HG02970 (cell line): ENCODE measurements at regions not wholly inside any gene's neighbourhood (a gene's known extent, or its start where the extent isn't known, plus 50 kb on each side); places are given as distances from the start of the nearest gene placed in this dataset.
"Not testable (repeated sequence)": the region's sequence is repeated elsewhere in the genome, so short reads cannot be mapped to it uniquely, and the experiment has no call there.

Experiments
- ATAC-seq: cut with Tn5 transposase; IDR thresholded peaks from one replicate; pipeline ENCODE4 v1.9.1; 2021; ENCODE audit warnings: mild to moderate bottlenecking, moderate library complexity, moderate number of reproducible peaks; ENCODE audit not compliant: unreplicated experiment, low FRiP score

DNA sequence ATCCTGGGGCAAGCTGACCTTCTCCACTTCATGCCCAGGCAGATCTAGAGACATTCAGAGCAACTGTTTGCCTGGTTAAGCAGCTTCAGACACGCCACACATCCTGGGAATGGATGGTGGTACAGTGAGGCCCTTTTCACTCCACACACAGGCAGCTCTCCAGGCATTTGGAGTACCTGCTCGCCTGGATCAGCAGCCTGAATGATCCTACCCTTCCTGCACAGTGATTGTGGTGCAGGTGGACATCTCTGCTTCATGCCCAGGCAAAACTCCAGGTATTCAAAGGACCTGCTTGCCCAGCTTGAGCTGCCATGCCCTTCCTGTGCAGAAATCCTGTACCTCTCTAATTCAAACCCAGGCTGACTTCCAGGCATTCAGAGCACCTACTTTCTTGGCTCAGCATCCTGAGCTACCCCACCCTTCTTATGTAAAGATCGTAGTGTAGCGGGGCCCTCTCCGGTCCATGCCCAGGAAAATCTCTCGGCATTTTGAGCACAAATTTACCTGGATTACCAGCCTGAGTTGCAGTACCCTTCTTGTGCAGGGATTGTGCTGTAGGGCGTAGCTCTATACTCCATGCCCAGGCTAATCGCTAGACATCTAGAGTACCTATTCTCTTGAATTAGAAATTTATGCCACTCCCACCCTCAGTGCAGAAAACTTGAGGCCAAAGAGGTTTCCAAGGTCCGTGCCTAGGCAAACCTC lies 972.8 kb downstream of the ANKRD7 start:
- ATAC-seq = no peak

DNA sequence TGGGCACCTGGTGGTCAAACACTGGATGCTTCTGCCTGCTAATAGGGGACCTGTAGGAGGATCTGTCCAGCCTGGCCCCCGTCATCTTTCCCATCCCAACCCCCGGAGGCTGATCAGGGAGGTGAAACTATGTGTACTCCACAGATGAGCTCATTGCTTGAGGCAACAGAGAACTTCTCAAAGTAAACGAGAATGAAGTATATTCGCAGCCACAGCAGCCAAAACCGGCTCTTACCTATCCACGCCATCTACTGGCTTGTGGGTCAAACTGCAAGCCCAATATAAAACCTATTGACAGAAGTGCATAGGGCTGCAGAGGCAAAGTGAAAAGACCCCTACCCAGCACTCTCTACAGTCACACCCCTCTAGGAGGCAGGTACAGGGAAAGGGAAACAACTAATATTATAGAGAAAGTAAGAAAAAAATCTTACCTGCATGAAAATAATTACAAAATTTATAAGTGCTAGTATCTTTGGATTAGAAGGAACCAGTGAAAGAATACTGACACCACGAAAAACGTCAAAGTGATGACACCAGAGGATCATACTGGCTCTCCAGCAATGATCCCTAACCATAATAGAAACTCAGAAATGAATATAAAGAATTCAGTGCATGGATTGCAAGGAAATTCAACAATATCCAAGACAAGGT lies 973.5 kb downstream of the ANKRD7 start:
- peak; percentile 96 for ATAC-seq

DNA sequence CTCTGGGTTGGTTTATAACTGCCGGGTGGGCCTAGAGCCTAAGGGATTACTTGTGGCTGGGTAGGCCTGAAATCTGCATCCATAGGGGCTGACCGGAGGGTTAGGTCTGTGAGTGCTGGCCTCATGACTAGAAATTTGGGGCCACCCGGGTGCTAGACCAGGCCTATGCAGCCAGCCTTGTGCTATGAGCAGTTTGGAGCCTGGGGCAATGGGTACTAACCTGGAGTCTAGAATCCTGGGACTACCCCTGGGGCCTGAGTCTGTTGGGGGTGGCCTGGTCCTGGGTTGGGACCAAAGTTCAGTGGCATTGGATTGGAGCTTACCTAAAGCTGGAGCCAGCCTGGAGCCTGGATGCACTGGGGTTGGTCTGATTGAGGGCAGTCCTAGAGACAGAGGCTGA lies 995.2 kb downstream of the ANKRD7 start:
- ATAC-seq = no peak

- no peak for ATAC-seq
Observed at GRCh38 chr7:119223930-119224329, 999.4 kb downstream of the ANKRD7 start.

GRCh38 chr7:119228482-119228881 lies 1004.0 kb downstream of the ANKRD7 start:
- no peak for ATAC-seq

DNA sequence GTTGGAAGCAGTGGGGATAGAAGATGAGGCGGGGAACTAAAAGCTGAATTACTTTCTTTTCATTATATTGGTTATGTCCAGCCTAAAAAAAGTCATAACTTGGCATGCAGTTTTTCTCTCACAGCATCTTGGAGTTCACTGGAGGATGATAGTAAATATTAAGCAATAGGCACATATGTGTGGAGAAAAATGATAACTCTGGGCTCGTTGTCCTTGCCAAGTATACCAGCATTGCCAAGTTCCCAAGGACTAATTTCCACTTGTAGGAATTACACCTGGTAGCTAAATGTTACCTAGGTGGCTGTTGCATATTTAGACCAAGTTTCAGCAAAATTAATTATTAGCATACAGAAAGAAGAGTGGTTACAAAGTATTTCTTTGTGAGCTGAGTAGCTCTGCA lies 1007.6 kb downstream of the ANKRD7 start:
- ATAC-seq = no peak

DNA sequence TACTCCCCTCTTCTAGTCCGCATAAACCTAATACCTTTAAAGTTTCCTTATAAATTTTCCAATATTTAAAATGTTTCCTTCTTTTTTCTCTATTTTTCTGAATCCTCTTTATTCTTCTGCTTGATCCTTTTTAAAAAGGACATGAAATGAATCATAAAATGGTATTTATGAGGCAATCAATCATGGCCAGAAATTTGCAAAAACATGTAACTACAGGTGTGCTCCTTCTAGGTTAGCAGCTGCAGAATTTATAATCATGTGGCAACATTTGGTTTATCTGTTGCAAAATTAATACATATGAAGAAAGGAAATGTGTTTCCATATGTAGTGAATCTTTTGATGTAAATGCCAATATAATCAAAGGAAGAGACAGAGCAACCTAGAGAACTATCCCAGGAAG lies 1008.5 kb downstream of the ANKRD7 start:
- ATAC-seq = no peak

GRCh38 chr7:119252962-119253361 lies 1020.0 kb upstream of the KCND2 start:
- ATAC-seq = no peak

DNA sequence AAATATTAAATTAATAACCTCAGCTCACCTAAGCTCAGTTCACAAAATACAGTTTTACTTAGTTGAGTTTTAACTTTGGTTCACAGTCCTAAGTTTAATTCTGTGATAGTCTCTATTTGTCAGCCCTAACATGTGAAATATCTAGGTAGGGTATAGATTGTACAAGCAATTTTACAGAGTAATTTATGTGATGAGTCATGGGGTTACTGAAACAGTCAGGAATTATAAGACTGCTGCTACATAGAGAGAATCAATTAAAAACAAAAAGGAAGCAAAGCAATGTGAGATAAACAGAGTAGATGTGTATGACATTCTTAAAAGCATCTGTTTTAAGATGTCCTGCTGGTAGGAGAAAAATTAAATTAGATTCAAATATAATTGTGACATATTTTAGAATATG lies 1018.2 kb upstream of the KCND2 start:
- ATAC-seq = no peak

DNA sequence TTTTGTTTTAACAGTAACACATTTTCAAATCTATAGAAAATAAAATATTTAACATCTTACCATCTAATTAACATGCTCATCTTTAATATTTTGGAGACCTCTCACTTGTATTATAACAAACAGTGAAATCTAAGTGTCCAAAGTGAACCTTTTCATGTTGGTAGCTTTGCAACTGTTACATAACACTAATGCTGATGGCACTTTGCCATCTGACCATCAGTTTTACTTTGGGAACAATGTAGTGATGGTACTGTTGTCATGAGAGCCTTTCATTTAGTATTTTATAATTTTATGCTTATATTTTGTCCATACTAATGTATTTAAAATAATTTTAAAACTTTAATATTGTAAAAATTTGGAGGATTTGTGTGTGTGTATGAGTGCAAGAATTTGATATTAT lies 1017.0 kb upstream of the KCND2 start:
- ATAC-seq = no peak

DNA sequence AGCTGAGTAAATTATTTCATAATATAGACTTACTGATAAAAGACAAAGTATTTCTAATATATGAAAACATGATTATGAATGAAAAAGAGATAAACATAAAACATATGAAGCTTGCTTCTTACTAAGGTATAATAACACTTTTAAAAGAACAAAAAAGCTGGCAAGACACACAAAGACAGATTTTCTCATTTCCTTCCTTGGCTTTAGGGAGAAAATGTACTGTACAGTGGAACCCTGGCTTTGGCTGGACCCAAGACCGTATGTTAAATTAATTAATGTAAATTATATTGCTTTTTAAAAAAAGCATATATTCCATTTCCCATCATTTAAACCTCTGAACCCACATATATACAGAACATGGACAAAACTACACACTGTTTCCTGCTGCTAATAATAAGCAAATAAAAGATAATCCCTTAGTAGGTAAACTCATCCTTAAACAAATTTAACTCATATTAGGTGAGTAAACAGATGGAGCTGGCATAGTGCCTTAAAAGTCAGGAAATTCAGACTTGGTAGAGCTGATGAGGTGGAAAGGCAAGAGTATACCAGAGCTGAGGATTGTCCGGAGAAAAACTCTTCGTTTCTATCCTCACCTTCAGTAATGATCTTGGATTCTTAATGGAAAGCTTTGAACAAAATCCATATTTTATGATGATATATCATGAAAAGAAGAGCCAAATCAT lies 1016.4 kb upstream of the KCND2 start:
- ATAC-seq = no peak

DNA sequence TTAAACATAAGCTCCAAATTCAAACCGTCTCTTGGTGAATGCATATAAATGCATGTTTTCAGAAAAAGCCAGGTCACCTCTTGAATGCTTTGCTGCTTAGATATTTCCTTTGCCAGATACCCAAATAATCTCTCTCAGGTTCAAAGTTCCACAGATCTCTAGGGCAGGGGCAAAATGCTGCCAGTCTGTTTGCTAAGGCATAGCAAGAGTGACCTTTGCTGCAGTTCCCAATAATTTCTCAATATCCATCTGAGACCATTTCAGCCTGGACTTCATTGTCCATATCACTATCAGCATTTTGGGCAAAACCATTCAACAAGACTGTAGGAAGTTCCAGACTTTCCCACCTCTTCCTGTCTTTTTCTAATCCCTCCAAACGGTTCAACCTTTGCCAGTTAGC lies 1006.2 kb upstream of the KCND2 start:
- ATAC-seq = not testable (repeated sequence)

- ATAC-seq = peak; percentile 95
Observed at GRCh38 chr7:119270045-119270464, 1002.9 kb upstream of the KCND2 start.

DNA sequence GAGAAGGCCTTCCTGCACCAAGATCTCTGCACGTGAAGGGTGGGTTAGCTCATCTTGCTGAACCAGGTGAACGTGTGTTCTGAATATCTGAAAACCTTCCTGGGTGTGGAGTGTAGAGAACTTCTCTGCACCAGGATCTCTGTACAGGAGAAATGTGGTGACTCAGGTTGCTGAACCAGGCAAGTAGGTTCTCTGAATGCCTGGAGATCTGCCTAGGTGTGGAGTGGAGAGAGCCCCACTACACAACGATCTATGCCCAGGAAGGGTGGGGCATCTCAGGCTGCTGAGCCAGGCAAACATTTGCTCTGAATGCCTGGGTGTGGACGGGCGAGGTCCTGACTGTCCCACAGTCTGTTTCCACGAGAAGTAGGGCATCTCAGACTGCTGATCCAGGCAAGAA lies 1002.3 kb upstream of the KCND2 start:
- ATAC-seq = no peak

DNA sequence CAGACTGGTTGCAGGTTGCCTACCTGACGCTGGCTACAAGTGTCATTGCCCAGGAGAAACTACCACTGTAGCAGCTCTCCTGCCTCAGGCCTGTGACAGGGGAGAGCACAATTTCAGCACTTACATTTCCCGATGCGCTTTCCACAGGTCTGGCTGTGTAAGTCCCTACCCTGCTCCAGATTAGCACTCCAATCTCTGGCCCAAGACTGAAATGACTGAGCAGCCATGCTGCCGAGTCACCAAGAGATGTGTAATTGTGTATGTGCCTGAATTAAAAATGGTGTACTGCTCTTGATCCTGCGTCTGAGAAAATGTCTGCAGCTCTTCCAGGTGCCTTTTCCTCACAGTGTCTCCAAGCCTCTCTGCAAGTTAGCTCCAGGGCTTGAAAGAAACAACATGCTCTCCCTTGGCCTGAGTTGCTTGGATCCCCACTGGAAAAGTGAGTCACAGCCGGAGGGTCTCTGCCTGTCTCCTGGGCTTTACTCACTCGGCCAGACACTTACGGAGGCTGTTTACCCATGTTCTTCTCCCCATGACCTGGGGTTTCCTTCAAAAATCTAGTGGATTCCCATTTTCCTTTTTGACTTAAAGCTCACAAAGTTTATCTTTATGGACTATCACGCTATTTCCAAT lies 1001.7 kb upstream of the KCND2 start:
- no peak for ATAC-seq

DNA sequence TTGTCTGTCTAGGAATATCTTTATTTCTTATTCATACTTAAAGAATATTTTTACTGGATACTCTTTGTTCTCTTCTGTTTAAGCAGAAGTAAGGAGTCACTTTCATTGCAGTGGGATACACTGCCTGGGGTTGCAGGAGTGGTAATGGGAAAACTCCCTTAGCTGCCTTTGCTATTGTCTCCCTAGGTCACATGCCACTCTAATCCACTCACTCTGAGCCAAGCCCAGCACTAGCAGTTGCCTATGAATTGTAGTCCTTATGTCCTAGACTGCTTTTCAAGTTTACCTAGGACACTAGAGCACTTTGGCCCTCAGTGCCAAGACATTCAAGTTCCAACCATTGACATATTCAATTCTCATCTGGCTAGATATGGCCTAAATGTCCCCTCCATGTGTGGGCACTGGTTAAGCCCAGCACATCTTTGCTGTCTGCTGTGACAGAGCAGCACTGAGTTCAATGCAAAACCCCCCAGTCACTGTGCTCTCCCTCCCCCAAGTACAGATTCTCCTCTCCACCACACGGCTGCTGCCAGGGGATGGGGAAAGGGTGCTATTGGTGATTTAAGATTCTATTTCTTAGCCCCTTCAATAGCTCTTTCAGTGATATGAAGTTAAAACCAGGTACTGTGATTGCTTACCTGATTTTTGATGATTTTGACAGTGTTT lies 991.7 kb upstream of the KCND2 start:
- no peak for ATAC-seq

- no peak for ATAC-seq
Observed at GRCh38 chr7:119283353-119283752, 989.6 kb upstream of the KCND2 start.

- no peak for ATAC-seq
Observed at GRCh38 chr7:119288416-119288815, 984.6 kb upstream of the KCND2 start.

DNA sequence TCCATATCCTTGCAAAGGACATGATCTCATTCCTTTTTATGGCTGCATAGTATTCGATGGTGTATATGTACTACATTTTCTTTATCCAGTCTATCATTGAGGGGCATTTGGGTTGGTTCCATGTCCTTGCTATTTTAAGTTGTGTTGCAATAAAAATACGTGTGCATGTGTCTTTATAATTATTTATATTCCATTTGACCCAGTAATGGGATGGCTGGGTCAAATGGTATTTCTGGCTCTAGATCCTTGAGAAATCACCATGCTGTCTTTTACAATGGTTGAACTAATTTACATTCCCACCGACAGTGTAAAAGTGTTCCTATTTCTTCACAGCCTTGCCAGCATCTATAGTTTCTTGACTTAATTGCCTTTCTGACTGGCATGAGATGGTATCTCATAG lies 972.6 kb upstream of the KCND2 start:
- not testable (repeated sequence) for ATAC-seq

DNA sequence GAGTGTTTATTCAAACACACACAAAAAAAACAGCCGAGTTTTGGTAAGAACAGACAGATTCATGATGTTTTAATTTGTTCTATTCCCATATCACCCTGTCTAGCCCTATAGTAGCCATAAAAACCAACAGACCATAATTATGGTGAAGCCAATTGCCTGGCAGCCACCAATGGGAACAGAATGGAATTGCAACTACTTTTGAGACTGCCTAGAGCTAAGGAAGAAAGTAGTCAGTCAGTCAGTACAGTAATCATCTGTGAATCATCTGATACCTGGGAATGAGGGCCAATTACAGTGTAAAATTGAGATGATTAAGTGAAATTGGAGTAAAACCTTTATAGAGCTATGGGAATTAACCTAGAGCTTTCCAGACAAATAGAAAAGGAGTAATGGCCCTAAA lies 952.7 kb upstream of the KCND2 start:
- no peak for ATAC-seq

- no peak for ATAC-seq
Observed at GRCh38 chr7:119329715-119330114, 943.3 kb upstream of the KCND2 start.
